ENCODE measurements at regions not wholly inside any gene's neighbourhood (a gene's known extent, or its start where the extent isn't known, plus 50 kb on each side); places are given as distances from the start of the nearest gene placed in this dataset.

DNA sequence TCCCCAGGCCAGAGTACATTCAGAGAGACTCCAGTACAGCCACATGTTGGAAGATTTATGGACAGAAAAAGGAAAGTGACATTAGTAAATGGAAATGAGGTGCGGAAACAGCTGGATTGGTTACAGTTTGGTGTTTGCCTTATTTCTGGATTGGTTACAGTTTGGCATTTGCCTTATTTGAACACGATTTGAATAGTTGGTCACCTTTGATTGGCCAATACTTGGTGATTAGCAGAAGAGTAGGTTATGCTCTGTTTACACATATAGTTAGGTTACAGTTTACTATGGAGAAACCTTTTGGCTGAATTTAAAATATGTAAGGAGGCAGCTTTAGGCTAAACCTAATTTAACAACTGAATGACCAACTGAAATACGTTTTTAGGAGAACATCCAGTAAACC, 173.7 kb downstream of the AASDH start:
- no peak for DNase-seq (ENCODE audit: extremely low read depth in 1 of 11, low read depth in 9 of 11, low spot score in 4 of 11)

- DNase-seq (ENCODE audit: extremely low read depth in 1 of 11, low read depth in 9 of 11, low spot score in 4 of 11), result no peak
These were observed 174.5 kb downstream of the AASDH start for GRCh38 chr4:56212774-56213173.

GRCh38 chr4:56211202-56211601, 176.1 kb downstream of the AASDH start:
- no peak for DNase-seq (ENCODE audit: extremely low read depth in 1 of 11, low read depth in 9 of 11, low spot score in 4 of 11)

DNA sequence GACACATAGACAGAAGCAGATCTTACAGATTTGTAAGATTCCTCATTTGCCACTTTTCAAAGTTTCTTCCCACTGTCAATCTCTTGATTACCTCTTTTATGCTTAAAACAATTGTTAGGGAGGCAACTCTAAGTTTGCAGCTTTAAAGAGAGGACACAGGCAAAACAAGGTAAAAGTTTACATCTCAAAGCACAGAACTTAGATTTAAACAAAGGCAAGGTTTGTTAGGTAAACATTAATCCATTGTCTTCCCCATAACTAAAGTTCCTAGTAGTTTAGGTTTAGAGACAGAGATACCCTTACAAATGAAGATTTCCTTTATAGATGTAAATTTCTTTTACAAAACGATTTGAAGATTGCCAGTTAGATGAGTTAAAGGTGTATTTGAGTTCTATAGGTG, 176.9 kb downstream of the AASDH start:
- DNase-seq (ENCODE audit: extremely low read depth in 1 of 11, low read depth in 9 of 11, low spot score in 4 of 11), result no peak

DNA sequence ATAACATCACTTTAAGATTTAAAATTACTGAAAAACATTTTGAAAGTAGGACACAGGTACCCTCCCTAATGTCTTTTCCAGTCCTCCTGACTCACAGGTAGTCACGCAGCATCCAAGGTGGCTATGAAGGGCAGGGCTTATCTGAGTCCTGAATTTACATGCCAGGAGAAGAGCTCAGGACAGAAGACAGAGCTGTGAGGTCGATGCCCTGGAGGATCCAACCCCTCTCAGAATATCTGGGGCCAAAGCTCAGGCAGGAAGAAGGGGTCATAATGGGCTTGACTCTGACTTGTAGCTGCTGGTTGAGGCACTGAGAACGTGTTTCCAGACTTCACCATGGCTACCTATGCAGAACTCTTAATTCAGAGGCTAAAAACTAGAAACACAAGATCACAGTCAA, 177.5 kb downstream of the AASDH start:
- DNase-seq (ENCODE audit: extremely low read depth in 1 of 11, low read depth in 9 of 11, low spot score in 4 of 11), result no peak

GRCh38 chr4:56208103-56208502, 179.2 kb downstream of the AASDH start:
- DNase-seq (ENCODE audit: extremely low read depth in 1 of 11, low read depth in 9 of 11, low spot score in 4 of 11), result no peak

GRCh38 chr4:56206258-56206657, 181.0 kb downstream of the AASDH start:
- no peak for DNase-seq (ENCODE audit: extremely low read depth in 1 of 11, low read depth in 9 of 11, low spot score in 4 of 11)

GRCh38 chr4:56200275-56200674, 187.0 kb downstream of the AASDH start:
- DNase-seq (ENCODE audit: extremely low read depth in 1 of 11, low read depth in 9 of 11, low spot score in 4 of 11), result no peak

- no peak for DNase-seq (ENCODE audit: extremely low read depth in 1 of 11, low read depth in 9 of 11, low spot score in 4 of 11)
These were observed 189.0 kb downstream of the AASDH start for GRCh38 chr4:56198265-56198664.

DNA sequence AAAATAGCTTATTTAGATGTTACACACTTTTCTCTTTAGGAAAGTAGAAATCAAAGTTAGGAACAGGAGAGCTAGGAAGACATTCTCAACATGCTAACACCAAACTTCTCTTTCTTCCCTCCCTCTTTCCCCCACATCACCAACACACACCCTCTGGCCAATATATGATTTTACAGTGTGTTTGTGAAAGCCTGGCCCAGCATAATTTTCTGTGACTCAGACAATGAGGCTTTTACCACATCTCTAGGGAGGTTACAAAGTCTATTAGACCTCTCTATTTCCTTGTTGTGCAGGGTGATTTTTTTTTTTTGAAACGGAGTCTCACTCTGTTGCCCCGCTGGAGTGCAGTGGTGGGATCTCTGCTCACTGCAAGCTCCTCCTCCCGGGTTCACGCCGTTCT, 189.9 kb downstream of the AASDH start:
- DNase-seq (ENCODE audit: extremely low read depth in 1 of 11, low read depth in 9 of 11, low spot score in 4 of 11), result no peak

DNA sequence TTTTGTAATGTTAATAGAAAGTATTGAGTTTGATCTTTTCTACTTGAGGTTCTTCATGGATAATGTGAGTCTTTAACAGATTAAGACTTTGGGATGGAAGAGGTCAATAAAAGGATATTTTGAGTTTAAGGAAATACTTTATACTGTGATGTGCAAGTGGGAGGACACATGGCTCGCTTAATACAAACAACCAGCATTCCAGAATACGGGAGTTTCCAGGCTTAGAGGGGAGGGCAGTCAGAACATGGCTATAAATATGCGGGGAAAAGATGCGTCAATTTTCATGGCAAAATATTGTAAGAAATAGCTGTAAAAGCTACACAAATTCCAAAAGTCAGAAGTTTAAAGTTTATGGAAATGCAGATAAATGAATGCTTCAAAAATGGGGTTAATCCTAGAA, 192.3 kb downstream of the AASDH start:
- peak in 1 of 11 donors; percentile 25 for DNase-seq (ENCODE audit: extremely low read depth in 1 of 11, low read depth in 9 of 11, low spot score in 4 of 11)

DNA sequence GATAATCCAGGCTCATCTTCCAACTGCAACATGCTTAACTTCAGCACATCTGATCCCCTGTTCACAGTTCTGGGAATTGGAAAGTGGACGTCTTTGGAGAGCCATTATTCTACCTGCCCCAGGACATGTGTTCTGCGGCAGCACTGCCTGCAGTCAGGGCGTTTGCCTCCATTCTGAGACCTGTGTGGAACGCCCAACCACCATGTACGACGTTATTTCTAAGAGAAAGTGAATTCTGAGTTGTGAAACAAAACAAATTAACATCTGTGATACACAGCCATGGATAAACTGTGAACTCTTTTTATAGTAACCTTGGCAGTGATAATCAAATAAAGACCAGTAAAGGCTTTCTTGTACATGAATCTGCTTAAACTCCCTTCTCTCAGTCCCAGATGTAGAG, 195.8 kb downstream of the AASDH start:
- DNase-seq (ENCODE audit: extremely low read depth in 1 of 11, low read depth in 9 of 11, low spot score in 4 of 11), result no peak

- no peak for DNase-seq (ENCODE audit: extremely low read depth in 1 of 11, low read depth in 9 of 11, low spot score in 4 of 11)
These were observed 199.6 kb downstream of the AASDH start for GRCh38 chr4:56187688-56188087.

- no peak for DNase-seq (ENCODE audit: extremely low read depth in 1 of 11, low read depth in 9 of 11, low spot score in 4 of 11)
These were observed 200.3 kb downstream of the AASDH start for GRCh38 chr4:56186808-56187523.

DNA sequence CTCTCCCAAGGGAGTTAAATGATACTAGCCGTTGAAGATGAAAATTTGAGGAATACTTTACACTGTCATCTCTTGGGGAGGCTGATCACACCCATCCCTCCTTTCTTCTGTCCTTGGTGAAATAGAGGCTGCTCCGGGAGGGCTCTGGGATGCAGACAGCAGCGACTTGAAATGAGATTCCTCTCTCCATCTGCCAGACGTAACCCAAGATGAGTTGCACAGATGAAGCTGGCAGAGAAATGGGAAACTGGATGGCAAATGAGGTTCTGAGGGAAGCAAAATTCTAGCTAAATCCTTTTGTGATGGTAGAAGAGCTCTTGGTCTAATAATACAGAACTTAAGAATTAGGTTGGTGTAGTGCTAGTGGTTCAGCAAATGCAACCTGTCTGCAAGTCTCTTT, 201.4 kb downstream of the AASDH start:
- no peak for DNase-seq (ENCODE audit: extremely low read depth in 1 of 11, low read depth in 9 of 11, low spot score in 4 of 11)

GRCh38 chr4:56184214-56184613, 203.1 kb downstream of the AASDH start:
- DNase-seq (ENCODE audit: extremely low read depth in 1 of 11, low read depth in 9 of 11, low spot score in 4 of 11), result no peak

DNA sequence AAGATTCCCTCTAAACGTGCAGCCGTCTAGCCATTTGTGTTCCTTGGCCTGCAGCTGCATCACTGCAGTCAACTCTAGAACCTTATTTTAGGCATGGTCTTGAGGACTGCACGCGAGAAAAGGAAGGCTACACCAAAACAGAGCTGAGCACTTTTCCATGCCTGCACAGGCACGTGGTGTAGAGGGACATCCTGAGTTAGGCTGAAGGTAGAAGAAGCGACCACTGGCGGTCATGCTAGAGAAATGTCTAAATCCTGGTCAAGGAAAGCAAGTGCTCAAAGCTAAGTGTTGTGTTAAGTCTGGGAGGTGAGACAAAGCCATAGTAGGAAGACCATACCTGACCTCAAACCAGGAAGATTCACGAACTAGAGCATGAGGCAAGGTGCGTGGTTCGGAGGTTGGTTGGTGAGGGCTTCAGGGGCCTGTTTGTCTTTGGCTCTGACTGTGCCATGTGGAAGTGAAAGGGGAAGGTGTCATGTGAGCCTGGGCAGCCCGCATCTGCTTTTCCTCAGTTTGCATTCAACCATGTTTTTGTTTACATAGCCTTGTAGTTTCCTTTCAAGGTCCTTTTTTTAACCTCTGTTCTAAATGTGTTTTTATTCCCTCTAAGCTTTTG, 203.8 kb downstream of the AASDH start:
- no peak for DNase-seq (ENCODE audit: extremely low read depth in 1 of 11, low read depth in 9 of 11, low spot score in 4 of 11)

- DNase-seq (ENCODE audit: extremely low read depth in 1 of 11, low read depth in 9 of 11, low spot score in 4 of 11), result no peak
These were observed 204.9 kb downstream of the AASDH start for GRCh38 chr4:56182356-56182755.

DNA sequence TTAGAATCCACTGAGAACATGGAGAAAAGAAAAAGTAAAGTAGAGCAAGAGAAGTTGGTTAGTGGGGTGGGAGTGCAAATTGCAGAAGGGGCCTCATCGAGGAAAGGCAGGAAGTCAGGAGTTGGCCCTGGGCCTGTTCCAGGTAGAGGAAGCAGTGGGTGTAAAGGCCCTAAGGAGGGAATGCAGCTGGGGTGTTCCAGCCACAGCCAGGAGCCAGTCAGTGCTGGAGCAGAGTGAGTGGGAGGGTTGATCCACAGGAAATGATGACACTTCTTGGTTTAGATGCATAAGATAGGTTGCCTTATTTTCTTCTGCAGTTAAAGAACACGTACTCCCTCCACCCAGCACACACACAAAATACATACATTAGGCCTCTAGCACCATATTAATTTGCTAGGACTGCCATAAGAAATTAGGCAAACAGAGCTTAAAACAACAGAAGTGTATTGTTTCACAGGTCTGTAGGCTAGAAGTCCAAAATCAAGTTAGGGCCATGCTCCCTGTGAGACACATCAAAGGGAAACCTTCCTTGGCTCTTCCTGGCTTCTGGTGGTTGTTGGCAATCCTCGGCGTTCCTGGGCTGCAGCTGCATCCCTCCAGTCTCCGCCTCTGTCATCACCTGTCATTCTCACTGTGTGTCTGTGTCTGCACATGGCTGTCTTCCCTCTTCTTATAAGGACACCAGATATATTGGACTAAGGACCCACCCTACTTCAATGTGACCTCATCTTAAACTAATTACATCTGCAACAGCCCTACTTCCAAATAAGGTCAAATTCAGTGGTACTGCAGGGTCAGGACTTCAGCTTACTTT, 205.9 kb downstream of the AASDH start:
- DNase-seq (ENCODE audit: extremely low read depth in 1 of 11, low read depth in 9 of 11, low spot score in 4 of 11), result no peak

GRCh38 chr4:56169061-56169460, 218.2 kb downstream of the AASDH start:
- no peak for DNase-seq (ENCODE audit: extremely low read depth in 1 of 11, low read depth in 9 of 11, low spot score in 4 of 11)
